IgD-negative memory B cell (primary cell): ENCODE measurements at regions not wholly inside any gene's neighbourhood (a gene's known extent, or its start where the extent isn't known, plus 50 kb on each side); places are given as distances from the start of the nearest gene placed in this dataset.

Source experiments
- H3K27ac Mint-ChIP-seq, 3 donors: one replicate each; pipeline ENCODE4 v1.8.0; 2020 to 2022; ENCODE audit warnings: mild to moderate bottlenecking in 3 of 3, mixed read lengths in 3 of 3, moderate library complexity in 1 of 3
- H3K27me3 Mint-ChIP-seq: one replicate; pipeline ENCODE4 v1.8.0; 2021; ENCODE audit warnings: mixed read lengths
- H3K36me3 Mint-ChIP-seq: one replicate; pipeline ENCODE4 v1.8.0; 2020; ENCODE audit warnings: mild to moderate bottlenecking, mixed read lengths
- H3K4me1 Mint-ChIP-seq, 3 donors: one replicate each; pipeline ENCODE4 v1.8.0; 2020 to 2022; ENCODE audit warnings: mixed read lengths in 3 of 3, mild to moderate bottlenecking in 1 of 3
- H3K4me3 Mint-ChIP-seq, 4 donors: one replicate each; pipeline ENCODE4 v1.8.0; 2020 to 2022; ENCODE audit warnings: mild to moderate bottlenecking in 4 of 4, mixed read lengths in 4 of 4, moderate library complexity in 3 of 4
- H3K9me3 Mint-ChIP-seq, 3 donors: one replicate each; pipeline ENCODE4 v1.8.0; 2020 to 2021; ENCODE audit warnings: mixed read lengths in 3 of 3, mild to moderate bottlenecking in 1 of 3

DNA sequence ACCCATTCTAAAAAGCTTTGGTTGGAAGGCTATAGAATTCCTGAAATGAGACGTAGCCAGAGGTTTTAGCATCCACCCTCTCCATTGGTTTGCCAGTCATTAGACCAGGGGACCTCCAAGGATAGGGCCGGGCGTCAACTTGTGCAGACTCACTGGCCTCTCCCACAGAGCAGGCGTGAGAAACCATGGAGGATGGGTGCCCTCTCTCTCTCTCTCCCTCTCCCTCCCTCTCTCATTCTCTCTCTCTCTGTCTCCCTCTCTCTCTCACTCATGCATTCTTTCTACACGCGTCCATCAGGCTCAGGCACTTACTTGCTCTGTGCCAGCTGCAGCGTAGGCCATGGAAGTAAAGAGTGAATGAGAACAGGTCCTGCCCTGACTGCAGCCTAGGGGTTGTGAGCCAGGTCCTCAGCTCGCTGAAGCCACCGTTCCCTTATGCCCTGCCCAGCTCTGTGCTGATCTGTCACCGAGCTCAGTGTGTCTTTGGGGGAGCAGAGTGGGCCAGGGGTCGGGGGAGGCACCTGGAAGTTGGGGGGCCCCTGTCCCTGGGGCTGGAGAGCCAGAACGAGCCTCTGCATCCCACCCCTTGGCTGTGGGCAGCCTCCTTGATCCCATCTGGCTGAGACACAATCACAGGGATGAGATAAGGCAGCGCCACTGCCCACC lies 304.4 kb upstream of the HS6ST1 start:
- no peaks in the 10 kb centered on the region for H3K4me1 Mint-ChIP-seq
- peaks cover 2% of the 10 kb centered on the region for H3K27me3 Mint-ChIP-seq
- H3K27ac Mint-ChIP-seq: no peak overlapping the region
- no peaks in the 10 kb centered on the region for H3K9me3 Mint-ChIP-seq
- no peaks in the 10 kb centered on the region for H3K36me3 Mint-ChIP-seq
- no peak overlapping the region for H3K4me3 Mint-ChIP-seq

DNA sequence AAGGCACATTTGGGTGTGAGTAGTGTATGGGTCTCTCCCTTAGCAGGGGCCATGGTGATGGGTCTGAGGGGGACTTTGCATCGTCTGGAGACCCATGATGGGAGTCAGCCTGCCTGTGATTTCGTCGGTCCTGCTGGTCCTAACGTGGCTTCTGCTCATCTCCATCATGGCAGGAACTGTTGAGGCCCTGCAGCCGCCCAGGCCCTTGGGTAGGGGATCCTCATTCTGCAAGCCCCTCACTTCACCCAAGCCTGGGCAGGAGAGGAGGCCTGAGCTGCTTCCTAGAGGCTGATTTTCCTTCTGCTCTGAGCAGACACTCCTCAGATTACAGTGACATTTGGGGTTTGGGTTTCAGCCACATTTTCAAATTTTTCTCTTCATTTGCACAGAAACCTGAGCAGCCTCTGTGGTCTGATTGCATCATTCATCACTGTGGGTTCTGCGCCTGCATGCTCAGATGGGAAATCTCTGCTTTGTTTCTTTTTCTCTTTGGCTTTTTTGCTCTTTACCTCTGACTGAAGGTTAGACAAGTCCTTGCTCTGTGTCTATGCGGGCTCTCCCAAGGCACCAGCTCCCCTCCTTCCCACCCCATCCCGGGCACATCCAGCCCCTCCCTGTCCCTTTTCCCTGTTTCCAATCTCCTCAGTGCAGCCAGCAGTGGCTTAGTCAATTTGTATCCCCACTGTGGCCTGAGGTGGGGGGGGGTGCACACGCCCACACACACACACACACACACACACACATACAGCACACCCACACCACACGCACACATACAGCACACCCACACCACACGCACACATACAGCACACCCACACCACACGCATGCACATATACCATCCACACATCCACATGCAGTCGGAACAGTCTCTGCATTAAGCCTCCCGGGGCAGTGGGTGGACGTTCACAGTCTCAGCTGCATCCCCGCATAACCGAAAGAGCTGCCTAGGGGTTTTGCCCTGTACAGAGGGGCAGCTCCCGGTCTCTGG lies 305.4 kb upstream of the HS6ST1 start:
- H3K9me3 Mint-ChIP-seq: no peaks in the 10 kb centered on the region
- no peak overlapping the region for H3K4me3 Mint-ChIP-seq

DNA sequence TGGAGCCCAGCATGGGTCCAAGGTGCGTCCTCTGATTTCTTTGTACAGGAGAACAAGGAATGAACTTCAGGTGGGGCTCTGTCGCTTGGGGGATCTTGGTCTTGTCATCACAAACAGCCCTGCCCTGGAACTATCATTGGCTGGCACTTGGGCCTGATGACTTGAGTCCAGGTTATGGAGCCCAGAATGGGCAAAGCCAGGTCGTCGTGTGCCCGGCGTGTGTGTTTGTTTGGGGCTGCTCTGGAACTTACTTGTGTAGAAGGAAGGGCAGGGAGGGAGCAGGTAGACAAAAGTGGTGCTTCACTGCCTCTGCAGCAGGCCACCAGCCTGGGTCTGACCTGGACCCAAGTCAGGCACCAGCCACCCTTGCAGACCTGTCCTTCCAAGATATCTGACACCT lies 306.3 kb upstream of the HS6ST1 start:
- Mint-ChIP-seq H3K36me3 (no peaks in the 10 kb centered on the region), H3K27ac (no peak overlapping the region), H3K27me3 (peaks cover 4% of the 10 kb centered on the region), H3K9me3 (no peaks in the 10 kb centered on the region), H3K4me1 (no peaks in the 10 kb centered on the region), H3K4me3 (no peak overlapping the region)

More for the DNA sequence above, 305.4 kb upstream of the HS6ST1 start:
- Mint-ChIP-seq H3K27ac (no peak overlapping the region), H3K27me3 (peaks cover 2% of the 10 kb centered on the region), H3K36me3 (no peaks in the 10 kb centered on the region), H3K4me1 (no peaks in the 10 kb centered on the region)

DNA sequence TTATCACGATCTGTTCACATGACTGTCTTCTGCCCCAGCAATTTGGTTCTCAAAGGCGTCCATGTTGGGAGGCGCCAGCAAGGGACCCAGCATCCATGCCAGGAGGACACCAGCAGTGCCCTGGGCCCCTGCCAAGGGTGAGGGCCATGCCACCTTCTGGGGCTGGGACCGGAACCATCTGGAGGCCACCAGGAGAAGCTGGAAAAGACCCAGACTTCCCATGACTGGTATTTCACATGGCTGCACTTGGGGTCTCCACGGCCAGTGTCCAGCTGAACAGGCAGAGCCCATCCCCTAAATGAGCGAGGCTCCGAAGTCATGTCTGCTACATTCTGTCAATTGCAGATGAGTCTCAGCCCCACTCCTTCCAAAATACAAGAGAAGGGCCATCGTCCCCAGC lies 306.8 kb upstream of the HS6ST1 start:
- H3K27me3 Mint-ChIP-seq: peaks cover 4% of the 10 kb centered on the region
- H3K27ac Mint-ChIP-seq: no peak overlapping the region
- H3K36me3 Mint-ChIP-seq: no peaks in the 10 kb centered on the region
- no peaks in the 10 kb centered on the region for H3K9me3 Mint-ChIP-seq
- H3K4me1 Mint-ChIP-seq: no peaks in the 10 kb centered on the region
- H3K4me3 Mint-ChIP-seq: no peak overlapping the region

DNA sequence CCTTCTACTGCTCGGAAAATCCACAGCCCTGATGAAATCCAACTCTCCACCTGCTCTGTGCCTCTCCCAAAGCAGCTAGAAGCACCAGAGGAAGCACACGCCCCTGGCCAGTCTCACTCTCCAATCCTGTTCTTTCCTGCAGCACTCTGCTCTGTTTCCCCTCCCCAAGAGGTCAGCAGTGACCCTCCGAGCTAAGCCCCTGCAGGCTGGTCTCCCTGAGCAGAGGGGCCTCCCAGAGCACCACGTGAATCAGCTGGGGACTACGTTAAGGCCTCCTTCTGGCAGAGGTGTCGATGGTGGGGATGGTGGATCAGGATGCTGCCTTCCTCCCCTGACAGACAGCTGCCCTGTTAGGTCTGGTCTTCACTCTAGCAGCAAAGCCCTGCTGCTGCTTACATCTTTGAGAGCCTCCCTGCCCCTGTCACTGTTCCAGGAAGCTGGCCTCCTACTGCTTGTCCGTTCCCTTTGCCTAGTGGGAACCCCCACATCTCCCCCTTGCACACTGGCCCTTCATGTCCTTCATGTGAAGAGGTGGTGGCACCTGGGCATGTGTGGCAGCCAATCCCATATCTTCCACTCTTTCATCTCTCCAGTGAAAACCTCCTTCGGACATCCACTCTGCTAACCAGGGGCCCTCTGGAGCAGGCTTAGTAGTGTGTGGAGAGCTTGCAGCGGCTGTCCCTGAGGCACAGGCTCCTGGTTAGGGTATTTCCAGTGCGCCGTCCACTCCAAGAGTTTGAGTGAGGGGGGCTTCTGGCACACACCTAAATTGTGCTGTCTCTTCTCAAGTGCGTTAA lies 307.5 kb upstream of the HS6ST1 start:
- Mint-ChIP-seq H3K4me1 (no peaks in the 10 kb centered on the region), H3K27ac (no peak overlapping the region), H3K9me3 (no peaks in the 10 kb centered on the region), H3K36me3 (no peaks in the 10 kb centered on the region), H3K27me3 (peaks cover 5% of the 10 kb centered on the region), H3K4me3 (no peak overlapping the region)

DNA sequence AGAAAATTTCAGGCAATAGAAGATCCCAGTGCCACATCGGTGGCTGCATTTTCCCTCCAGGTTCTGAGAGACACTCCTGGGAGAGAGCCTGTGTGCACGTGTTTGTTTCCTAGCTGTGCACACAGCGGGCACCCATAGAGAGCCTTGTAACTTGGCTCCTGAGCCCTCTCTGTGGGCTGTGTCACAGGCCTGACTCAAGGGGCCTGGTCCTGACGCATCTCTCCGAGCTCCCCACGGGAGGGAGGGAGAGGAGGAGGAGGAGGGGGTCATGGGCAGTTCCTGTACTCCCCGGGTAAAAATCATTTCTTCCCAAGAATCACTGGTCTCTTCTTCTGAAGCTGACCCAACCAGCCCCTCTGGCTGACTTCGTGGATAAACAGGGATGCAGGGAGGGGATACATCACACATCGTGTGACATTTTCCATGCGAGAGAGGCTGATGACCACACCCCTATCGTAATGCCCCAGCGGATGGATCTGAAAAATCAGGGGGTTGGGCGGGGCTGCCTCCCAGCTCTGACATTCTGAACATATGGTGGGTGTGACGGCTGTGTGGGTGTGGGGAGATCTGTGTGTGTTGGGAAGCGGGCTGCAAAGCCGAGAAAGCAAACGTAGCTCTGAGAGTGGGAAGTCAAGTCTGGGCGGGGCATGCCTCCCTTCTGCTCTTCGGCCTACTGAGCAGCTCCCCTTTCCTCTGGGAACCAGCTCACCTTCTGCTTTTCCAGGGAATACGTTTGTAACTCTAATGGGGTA lies 308.3 kb upstream of the HS6ST1 start:
- Mint-ChIP-seq H3K27ac (no peak overlapping the region), H3K4me1 (no peaks in the 10 kb centered on the region), H3K9me3 (no peaks in the 10 kb centered on the region), H3K36me3 (peaks cover under 1% of the 10 kb centered on the region), H3K27me3 (peaks cover 5% of the 10 kb centered on the region), H3K4me3 (no peak overlapping the region)

DNA sequence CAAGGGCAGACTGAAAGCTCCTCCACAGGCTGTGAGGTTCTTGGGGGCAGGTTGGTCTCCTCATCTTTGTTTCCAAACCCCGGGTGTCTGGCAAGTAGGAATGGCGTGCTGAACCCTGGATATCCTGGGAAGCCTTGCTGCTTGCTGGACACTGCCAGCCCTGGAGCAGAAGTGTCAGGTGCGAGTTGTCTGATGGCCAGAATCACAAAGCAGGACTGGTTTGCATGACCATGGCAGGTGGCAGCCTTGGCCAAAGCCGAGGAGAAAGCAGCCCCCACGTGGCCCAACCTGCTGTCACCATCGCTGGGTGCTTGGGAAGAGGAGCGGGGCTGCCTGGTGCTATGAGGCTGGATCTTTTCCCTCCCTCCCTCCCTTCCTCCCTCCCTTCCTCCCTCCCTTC lies 309.5 kb upstream of the HS6ST1 start:
- Mint-ChIP-seq H3K36me3 (peaks cover 2% of the 10 kb centered on the region), H3K27me3 (peaks cover 5% of the 10 kb centered on the region), H3K27ac (no peak overlapping the region), H3K9me3 (no peaks in the 10 kb centered on the region), H3K4me1 (no peaks in the 10 kb centered on the region), H3K4me3 (no peak overlapping the region)

DNA sequence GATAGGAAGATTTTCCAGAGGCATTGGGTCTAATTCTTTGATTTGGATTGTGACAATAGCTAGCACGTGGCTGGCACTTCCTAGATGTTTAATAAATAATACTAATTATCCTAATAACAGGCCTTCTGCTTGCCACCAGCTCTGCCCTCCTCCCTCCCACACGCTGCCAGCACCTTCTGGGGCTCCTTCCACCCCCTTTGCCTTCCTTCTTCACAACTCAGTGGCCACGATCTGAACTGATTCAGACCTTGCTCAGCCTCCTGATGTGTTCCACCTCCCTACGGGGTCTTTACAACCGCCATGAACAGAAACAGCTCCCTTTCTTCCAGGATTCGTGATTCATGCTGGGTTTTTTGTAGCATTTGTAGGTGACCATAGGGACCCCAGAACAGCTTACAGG lies 310.3 kb upstream of the HS6ST1 start:
- Mint-ChIP-seq H3K9me3 (no peaks in the 10 kb centered on the region), H3K4me3 (no peak overlapping the region), H3K27me3 (peaks cover 5% of the 10 kb centered on the region), H3K36me3 (peaks cover 2% of the 10 kb centered on the region), H3K27ac (no peak overlapping the region), H3K4me1 (no peaks in the 10 kb centered on the region)

DNA sequence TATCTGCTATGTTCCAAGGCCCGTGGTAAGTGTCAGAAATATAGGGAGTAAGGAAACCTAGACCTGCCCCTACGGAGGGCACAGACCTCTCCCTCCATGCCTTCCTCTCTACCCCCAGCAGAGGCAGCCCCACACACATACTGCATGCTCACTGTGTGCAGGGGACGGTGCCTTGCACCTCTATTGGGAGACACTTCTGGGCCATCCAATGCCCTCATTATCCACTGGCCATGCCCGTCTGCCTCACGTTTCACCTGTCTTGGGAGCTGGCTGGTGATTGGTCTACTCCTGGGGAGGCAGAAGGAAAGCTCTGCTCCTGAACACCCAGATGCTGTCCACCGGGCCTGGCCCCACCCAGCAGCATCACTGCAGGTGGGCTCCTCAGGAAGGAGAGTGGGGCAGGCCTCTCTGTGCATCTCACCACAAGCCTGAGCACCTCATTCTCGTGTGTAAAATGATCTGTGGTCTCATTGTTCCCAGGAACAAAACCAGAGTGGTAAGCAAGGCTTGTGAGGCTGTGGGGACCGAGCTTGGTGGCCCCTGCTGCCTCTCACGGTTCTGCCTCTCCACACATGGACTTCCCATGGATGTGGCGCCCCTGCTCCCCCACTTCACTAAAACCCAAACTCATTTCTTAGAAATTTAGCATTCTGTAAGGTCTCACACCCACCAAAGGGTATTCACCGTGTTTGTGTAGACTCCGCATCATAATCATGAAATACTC lies 312.5 kb upstream of the HS6ST1 start:
- H3K27ac Mint-ChIP-seq: no peak overlapping the region

DNA sequence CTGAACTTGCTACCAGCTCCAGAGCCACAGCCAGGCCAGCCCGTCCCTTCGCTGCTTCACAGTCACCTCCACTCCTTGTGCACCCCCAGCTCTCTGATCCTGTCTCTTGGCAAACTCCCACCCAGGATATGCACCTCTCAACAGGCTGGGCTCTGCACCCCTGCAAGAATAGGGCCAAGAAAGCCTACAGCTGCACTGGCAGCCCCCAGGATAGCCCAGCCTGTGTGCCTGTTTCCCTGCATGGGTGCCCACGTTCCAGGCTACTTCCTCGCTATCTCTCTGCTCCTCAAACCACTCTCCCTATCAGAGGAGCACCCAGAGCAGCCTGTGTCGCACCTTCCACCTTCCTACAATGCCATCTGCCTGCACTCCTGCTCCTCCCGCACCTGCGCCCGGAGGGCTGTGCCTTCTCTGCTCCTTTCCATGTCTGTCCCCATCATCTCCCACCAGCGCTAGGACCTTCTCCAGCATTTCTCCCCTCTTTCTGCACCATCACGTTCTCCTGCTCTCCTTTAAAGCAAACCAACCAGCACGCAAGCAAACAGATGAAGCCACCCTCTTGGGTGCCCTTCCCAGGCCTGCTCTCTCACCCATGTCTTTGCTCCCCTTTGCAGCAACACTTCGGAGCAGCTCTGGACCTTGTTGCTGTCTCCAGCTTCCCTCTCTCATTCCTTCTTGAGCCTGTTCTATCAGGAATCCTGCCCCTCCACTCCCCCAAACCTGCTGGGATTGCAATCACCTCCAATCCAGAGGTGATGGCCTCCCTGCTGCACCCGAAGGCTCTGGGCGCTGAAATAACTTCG lies 313.2 kb upstream of the HS6ST1 start:
- Mint-ChIP-seq H3K27me3 (peaks cover 6% of the 10 kb centered on the region), H3K4me1 (no peaks in the 10 kb centered on the region), H3K36me3 (peaks cover 2% of the 10 kb centered on the region), H3K27ac (no peak overlapping the region), H3K4me3 (no peak overlapping the region), H3K9me3 (no peaks in the 10 kb centered on the region)

More for the DNA sequence above, 312.5 kb upstream of the HS6ST1 start:
- H3K9me3 Mint-ChIP-seq: no peaks in the 10 kb centered on the region
- H3K36me3 Mint-ChIP-seq: peaks cover 2% of the 10 kb centered on the region
- peaks cover 6% of the 10 kb centered on the region for H3K27me3 Mint-ChIP-seq
- no peaks in the 10 kb centered on the region for H3K4me1 Mint-ChIP-seq
- peak overlapping the region in 1 of 4 donors; percentile 7 for H3K4me3 Mint-ChIP-seq

DNA sequence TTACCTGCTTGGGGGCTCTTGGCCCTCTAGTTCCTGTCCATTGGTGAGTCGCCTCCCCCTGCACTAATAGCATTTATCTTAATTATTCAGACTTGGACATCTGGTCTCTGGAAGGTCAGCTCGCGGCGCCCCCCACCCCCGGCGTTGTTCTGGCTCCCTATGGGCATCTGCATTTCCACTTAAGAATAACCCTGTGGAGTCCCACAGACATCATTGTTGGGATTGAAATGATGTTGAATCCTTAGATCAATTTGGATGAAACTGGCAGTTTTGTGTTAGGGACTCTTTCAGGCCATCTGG lies 313.8 kb upstream of the HS6ST1 start:
- peaks cover 2% of the 10 kb centered on the region for H3K36me3 Mint-ChIP-seq
- H3K27ac Mint-ChIP-seq: no peak overlapping the region
- no peaks in the 10 kb centered on the region for H3K9me3 Mint-ChIP-seq
- H3K4me1 Mint-ChIP-seq: no peaks in the 10 kb centered on the region
- peaks cover 6% of the 10 kb centered on the region for H3K27me3 Mint-ChIP-seq
- no peak overlapping the region for H3K4me3 Mint-ChIP-seq

DNA sequence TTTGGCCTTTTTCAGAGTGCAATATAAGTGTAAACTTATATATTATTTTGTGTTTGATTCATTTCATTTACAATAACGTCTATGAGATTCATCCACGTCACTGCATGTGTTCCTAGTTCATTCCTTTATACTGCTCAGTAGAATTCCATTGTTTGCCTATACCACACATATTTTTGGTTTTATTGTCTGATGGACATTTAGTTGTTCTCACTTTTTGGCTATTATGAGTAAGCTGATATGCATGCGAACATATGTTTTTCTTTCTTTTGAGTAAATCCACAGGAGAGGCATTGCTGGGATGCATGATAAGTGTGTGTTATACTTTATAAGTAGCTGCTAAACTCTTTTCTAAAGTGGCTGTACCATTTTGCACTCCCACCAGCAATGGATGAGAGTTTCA lies 314.8 kb upstream of the HS6ST1 start:
- Mint-ChIP-seq H3K4me1 (no peaks in the 10 kb centered on the region), H3K27me3 (peaks cover 6% of the 10 kb centered on the region), H3K9me3 (no peaks in the 10 kb centered on the region), H3K36me3 (peaks cover 2% of the 10 kb centered on the region), H3K4me3 (no peak overlapping the region), H3K27ac (no peak overlapping the region)

DNA sequence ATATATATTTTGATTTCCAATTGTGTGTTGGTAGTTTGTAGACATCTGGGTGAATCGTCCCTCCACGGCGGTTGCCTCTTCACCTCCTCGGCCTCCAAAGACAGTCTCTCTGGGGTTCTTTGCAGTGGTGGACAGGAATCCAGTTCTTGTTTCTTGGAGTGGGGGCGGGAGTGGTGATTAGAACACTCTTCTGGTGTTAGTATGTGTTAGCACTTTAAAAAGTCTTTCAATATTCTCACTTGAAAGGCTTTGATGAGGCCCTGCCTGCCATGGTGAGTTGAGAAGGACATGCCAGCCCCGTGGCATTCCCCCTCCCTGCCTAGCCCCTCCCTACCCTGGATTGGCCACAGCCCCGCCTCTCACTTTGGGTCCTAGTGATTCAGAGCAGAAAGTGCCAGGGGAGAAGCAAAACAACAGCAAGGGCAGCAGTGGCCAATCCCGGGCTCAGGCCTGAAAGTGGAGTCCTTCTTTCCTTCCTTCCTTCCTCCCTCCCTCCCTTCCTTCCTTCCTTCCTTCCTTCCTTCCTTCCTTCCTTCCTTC lies 316.8 kb upstream of the HS6ST1 start:
- peaks cover 0 to 3% (median 0%) of the 10 kb centered on the region in 3 donors for H3K4me1 Mint-ChIP-seq
- H3K27me3 Mint-ChIP-seq: peaks cover 4% of the 10 kb centered on the region
- peaks cover 2% of the 10 kb centered on the region for H3K36me3 Mint-ChIP-seq
- no peaks in the 10 kb centered on the region for H3K9me3 Mint-ChIP-seq
- no peak overlapping the region for H3K4me3 Mint-ChIP-seq
- H3K27ac Mint-ChIP-seq: no peak overlapping the region
